ENCODE measurements at regions not wholly inside any gene's neighbourhood (a gene's known extent, or its start where the extent isn't known, plus 50 kb on each side); places are given as distances from the start of the nearest gene placed in this dataset.

GRCh38 chr9:2255128-2255527 is 240.0 kb downstream of the SMARCA2 start:
- no peak overlapping the region for H3K4me3 ChIP-seq (ENCODE audit: low read depth, low read length)
- H3K27me3 ChIP-seq (ENCODE audit: control insufficient read depth, insufficient read depth, low read length), result no peaks in the 10 kb centered on the region
- no peaks in the 10 kb centered on the region for H3K79me2 ChIP-seq
- H3K9me3 ChIP-seq (ENCODE audit: control insufficient read depth, low read length), result no peaks in the 10 kb centered on the region
- TF ChIP-seq, protein P1, sequence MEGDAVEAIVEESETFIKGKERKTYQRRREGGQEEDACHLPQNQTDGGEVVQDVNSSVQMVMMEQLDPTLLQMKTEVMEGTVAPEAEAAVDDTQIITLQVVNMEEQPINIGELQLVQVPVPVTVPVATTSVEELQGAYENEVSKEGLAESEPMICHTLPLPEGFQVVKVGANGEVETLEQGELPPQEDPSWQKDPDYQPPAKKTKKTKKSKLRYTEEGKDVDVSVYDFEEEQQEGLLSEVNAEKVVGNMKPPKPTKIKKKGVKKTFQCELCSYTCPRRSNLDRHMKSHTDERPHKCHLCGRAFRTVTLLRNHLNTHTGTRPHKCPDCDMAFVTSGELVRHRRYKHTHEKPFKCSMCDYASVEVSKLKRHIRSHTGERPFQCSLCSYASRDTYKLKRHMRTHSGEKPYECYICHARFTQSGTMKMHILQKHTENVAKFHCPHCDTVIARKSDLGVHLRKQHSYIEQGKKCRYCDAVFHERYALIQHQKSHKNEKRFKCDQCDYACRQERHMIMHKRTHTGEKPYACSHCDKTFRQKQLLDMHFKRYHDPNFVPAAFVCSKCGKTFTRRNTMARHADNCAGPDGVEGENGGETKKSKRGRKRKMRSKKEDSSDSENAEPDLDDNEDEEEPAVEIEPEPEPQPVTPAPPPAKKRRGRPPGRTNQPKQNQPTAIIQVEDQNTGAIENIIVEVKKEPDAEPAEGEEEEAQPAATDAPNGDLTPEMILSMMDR (IDR thresholded peaks at IDR 0.05), result no peak
- H3K4me1 ChIP-seq, result no peaks in the 10 kb centered on the region
- no peaks in the 10 kb centered on the region for H3K36me3 ChIP-seq (ENCODE audit: control insufficient read depth, insufficient read depth, low read length)
- no peak overlapping the region for H2AFZ ChIP-seq
- H3K9ac ChIP-seq, result no peak overlapping the region
- no peak overlapping the region for H3K4me2 ChIP-seq (ENCODE audit: low read length)
- H3K27ac ChIP-seq, result no peak overlapping the region

DNA sequence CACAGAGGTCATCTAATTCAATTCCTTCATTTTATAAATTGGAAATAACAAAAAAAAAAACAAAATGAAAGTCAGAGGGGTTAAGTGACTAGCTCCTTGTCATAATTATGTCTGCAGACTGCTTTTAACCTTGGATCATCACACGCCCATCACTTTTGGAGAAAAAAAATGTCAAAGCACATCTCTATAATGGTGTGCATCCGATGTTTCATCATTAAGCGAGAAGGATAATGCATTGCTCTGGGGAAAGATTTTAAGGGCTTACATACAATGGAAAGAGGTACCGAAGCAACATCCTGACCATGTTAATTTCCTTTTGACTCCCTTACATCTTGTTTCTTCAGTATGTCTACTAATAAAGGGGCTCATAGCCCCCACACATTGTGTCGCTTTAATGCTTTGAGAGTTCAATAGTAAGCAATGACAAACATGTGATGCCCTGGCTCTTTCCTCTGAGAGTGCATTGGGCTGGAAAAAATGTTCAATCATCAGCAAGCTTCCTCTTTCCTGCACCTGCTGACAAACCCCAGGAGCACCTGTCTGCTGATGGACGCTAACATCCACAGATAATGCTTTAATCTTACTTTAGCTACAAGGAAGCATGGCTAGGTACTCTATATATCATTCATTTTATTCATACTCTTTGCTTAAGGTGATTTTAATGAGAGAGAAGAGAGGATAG is 242.2 kb downstream of the SMARCA2 start:
- Histone ChIP-seq H3K4me3 (ENCODE audit: low read depth, low read length) (no peak overlapping the region), H3K4me2 (ENCODE audit: low read length) (no peak overlapping the region), H3K27ac (no peak overlapping the region), H3K27me3 (ENCODE audit: control insufficient read depth, insufficient read depth, low read length) (no peaks in the 10 kb centered on the region), H3K9ac (no peak overlapping the region), H3K9me3 (ENCODE audit: control insufficient read depth, low read length) (no peaks in the 10 kb centered on the region), H3K79me2 (no peaks in the 10 kb centered on the region), H2AFZ (no peak overlapping the region), H3K4me1 (no peaks in the 10 kb centered on the region), H3K36me3 (ENCODE audit: control insufficient read depth, insufficient read depth, low read length) (no peaks in the 10 kb centered on the region)
- TF ChIP-seq, protein P1 (IDR thresholded peaks at IDR 0.05), result no peak

- Histone ChIP-seq H3K9ac (no peak overlapping the region), H3K4me2 (ENCODE audit: low read length) (no peak overlapping the region), H3K79me2 (no peaks in the 10 kb centered on the region), H3K9me3 (ENCODE audit: control insufficient read depth, low read length) (no peaks in the 10 kb centered on the region), H3K4me1 (no peaks in the 10 kb centered on the region), H3K27ac (no peak overlapping the region), H3K4me3 (ENCODE audit: low read depth, low read length) (no peak overlapping the region), H3K36me3 (ENCODE audit: control insufficient read depth, insufficient read depth, low read length) (no peaks in the 10 kb centered on the region), H2AFZ (no peak overlapping the region), H3K27me3 (ENCODE audit: control insufficient read depth, insufficient read depth, low read length) (no peaks in the 10 kb centered on the region)
- TF ChIP-seq, protein P1 (IDR thresholded peaks at IDR 0.05), result no peak
These were observed 245.5 kb downstream of the SMARCA2 start for GRCh38 chr9:2260417-2261306.

GRCh38 chr9:2261421-2262103 is 246.4 kb downstream of the SMARCA2 start:
- H2AFZ ChIP-seq, result no peak overlapping the region
- no peak overlapping the region for H3K4me3 ChIP-seq (ENCODE audit: low read depth, low read length)
- H3K36me3 ChIP-seq (ENCODE audit: control insufficient read depth, insufficient read depth, low read length), result no peaks in the 10 kb centered on the region
- no peak overlapping the region for H3K9ac ChIP-seq
- no peaks in the 10 kb centered on the region for H3K27me3 ChIP-seq (ENCODE audit: control insufficient read depth, insufficient read depth, low read length)
- no peaks in the 10 kb centered on the region for H3K9me3 ChIP-seq (ENCODE audit: control insufficient read depth, low read length)
- no peaks in the 10 kb centered on the region for H3K79me2 ChIP-seq
- TF ChIP-seq, protein P1 (IDR thresholded peaks at IDR 0.05), result no peak
- no peak overlapping the region for H3K4me2 ChIP-seq (ENCODE audit: low read length)
- no peak overlapping the region for H3K27ac ChIP-seq
- H3K4me1 ChIP-seq, result no peaks in the 10 kb centered on the region

Measured in parathyroid adenoma (tissue), 2 donors.